Astrocyte of the cerebellum (primary cell): ENCODE measurements at regions not wholly inside any gene's neighbourhood (a gene's known extent, or its start where the extent isn't known, plus 50 kb on each side); places are given as distances from the start of the nearest gene placed in this dataset.
"Not testable (repeated sequence)": the region's sequence is repeated elsewhere in the genome, so short reads cannot be mapped to it uniquely, and the experiment has no call there.

Source experiments
- DNase-seq: peaks from one replicate; pipeline ENCODE4 v3.0.0-alpha.2; 2011; ENCODE audit warnings: low read depth
- H3K4me3 ChIP-seq: 2 replicates; pipeline ENCODE4 v1.5.1; 2011; ENCODE audit warnings: mild to moderate bottlenecking, low read depth, low read length, moderate library complexity
- CTCF ChIP-seq: IDR thresholded peaks from 2 replicates; pipeline ENCODE4 v1.5.1; 2012; ENCODE audit warnings: low read length, low read depth, moderate library complexity, mild to moderate bottlenecking; ENCODE audit errors: missing control alignments
- in situ Hi-C: cut with HindIII; loops from 2 replicates; pipeline ENCODE4 v1.10.0; 2017; ENCODE audit warnings: low sequenced_read_pairs

- in situ Hi-C loops, DNase-seq, H3K4me3 ChIP-seq: not testable (repeated sequence)
Measured at GRCh38 chr4:55696424-55696823, 60.3 kb upstream of the NMU start.

- DNase-seq = no peak
- in situ Hi-C loops = no loop called here
- TF ChIP-seq CTCF = no peak
- H3K4me3 ChIP-seq = no peak overlapping the region
Measured at GRCh38 chr4:55706541-55706940, 70.4 kb upstream of the NMU start.

- no peak for DNase-seq
- in situ Hi-C loops = no loop called here
- no peak for TF ChIP-seq CTCF
- H3K4me3 ChIP-seq = no peak overlapping the region
Measured at GRCh38 chr4:55707507-55707906, 71.4 kb upstream of the NMU start.

GRCh38 chr4:55707991-55708390 is 71.9 kb upstream of the NMU start:
- H3K4me3 ChIP-seq, DNase-seq, in situ Hi-C loops: not testable (repeated sequence)

GRCh38 chr4:55712835-55713234 is 76.7 kb upstream of the NMU start:
- H3K4me3 ChIP-seq, in situ Hi-C loops, DNase-seq: not testable (repeated sequence)

DNA sequence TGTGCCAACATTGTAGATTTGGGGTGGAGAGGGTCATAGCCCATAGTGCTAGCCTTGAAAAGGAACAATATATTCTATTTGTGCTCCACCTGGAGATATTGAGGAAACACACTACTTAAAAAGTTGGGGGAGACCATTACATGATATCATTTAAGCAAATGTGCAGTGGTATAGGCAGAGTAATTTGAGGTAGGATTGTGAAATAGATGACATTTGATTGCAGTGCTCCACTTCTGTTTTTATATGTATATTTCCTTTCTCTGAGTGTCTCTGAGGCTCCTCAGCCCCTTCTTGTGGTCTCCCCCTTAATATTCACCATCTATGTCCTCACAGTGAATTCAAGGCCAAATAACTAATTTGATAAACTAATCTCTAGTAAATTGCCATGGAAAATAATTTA is 85.6 kb upstream of the NMU start:
- no peak for TF ChIP-seq CTCF
- DNase-seq = no peak
- in situ Hi-C loops = no loop called here
- no peak overlapping the region for H3K4me3 ChIP-seq

GRCh38 chr4:55722132-55722531 is 86.0 kb upstream of the NMU start:
- in situ Hi-C loops = no loop called here
- DNase-seq = no peak

DNA sequence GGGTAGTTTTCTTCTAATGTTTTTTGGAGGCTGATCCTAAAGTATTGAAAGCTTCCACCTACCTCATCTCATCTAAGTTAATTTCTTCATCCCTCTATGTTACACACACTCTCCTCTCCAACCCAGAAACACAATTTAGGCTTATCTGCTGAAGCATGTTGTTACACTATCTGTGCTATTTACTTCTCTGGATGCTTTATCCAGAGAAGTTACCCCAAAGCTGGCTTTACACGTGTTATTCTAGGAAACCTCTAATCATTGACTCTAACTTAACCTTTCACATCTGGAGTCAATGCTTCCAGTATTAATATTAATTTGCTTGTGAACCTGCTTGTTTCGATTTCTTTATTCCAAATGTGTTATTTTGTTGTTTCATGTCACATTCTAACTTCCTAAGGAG is 87.3 kb upstream of the NMU start:
- TF ChIP-seq CTCF = no peak
- H3K4me3 ChIP-seq = no peak overlapping the region
- in situ Hi-C loops = no loop called here

More at GRCh38 chr4:55722132-55722531, 86.0 kb upstream of the NMU start:
- no peak for TF ChIP-seq CTCF
- H3K4me3 ChIP-seq = no peak overlapping the region

More for the DNA sequence above, 87.3 kb upstream of the NMU start:
- no peak for DNase-seq
